HG02938 (cell line): ENCODE measurements at regions not wholly inside any gene's neighbourhood (a gene's known extent, or its start where the extent isn't known, plus 50 kb on each side); places are given as distances from the start of the nearest gene placed in this dataset.

Experiments
- ATAC-seq: cut with Tn5 transposase; IDR thresholded peaks from one replicate; pipeline ENCODE4 v1.9.1; 2021; ENCODE audit warnings: mild to moderate bottlenecking, moderate library complexity; ENCODE audit not compliant: unreplicated experiment

GRCh38 chr7:79732535-79732934 lies 279.1 kb upstream of the MAGI2 start:
- ATAC-seq: no peak

GRCh38 chr7:79730971-79731370 lies 277.5 kb upstream of the MAGI2 start:
- ATAC-seq: no peak

DNA sequence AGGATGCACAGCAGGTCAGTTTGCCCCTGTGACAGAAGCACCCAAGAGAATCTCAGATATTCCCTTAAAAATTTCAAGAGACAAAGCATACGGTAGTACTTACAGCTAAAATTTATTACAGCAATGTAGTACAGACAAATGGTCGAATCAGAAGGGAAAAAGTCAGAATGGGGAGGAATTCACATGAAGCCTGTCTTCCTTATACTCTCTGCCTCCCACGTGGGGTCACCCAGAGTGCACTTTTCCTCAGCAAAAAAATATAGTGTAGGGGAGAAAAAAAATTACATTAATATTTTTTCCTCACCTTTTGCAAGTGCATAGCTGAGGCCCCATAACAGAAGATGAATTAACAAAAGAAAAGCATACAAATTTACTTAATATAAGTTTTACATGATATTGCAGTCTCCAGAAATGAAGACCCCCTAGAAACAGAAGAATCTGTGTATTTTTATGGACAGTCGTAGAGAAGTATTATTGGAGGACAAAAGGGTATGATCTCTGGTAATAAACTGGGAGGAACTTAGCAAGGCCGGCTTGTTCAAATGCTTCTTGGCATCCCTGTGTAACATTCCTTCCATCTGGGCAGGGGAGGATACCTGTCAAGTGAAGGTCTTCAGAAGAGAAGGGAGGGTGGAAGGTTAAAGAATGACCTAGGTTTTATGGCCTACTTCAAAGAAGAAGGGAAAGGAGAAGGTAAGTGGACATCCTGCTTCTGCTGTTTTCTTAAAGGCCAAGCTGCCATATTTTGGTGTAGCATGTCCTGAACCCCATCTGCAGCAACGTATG lies 270.6 kb upstream of the MAGI2 start:
- no peak for ATAC-seq

GRCh38 chr7:79722217-79722616 lies 268.8 kb upstream of the MAGI2 start:
- no peak for ATAC-seq

GRCh38 chr7:79719216-79719615 lies 265.7 kb upstream of the MAGI2 start:
- no peak for ATAC-seq

- ATAC-seq: no peak
These were observed 262.9 kb upstream of the MAGI2 start for GRCh38 chr7:79716329-79716728.

DNA sequence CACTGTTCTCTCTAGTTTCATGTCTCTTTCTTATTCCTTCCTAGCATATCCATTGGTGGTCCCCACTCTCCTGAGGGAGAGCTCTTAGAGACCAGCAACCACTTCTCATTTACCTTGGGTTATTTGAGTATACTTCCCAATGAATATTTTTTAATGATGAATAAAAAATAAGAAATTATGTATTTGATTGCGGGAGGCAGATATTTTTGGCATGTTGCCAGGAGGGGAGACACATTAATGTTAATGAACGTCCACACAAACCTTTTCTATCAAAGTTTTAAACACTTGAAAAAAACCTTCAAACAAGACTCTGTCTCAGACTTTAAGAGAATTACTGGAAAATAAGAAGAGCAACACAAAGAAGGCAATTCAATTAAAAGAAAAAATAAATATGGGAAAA lies 260.6 kb upstream of the MAGI2 start:
- ATAC-seq: no peak

DNA sequence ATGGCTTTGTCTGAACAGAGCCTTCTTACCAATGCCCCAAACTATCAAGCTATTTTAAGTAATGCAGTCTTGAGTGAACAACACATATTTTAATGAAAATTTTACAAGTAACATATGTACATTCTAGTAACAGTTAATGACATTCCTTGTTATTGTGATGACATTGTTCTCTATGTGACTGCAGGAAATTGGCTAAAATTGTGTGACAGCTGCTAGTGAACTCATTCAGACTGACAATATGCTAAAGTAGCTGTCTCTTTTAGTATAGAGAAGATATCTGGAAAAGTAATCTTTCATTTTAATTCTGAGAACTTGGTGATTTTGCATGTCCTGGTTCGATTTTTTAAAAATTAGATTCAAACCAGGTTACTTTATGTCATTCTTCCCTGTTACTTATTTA lies 259.8 kb upstream of the MAGI2 start:
- ATAC-seq: no peak

GRCh38 chr7:79711660-79712059 lies 258.2 kb upstream of the MAGI2 start:
- ATAC-seq: no peak

- ATAC-seq: no peak
These were observed 256.3 kb upstream of the MAGI2 start for GRCh38 chr7:79709574-79710409.

- ATAC-seq: no peak
These were observed 248.6 kb upstream of the MAGI2 start for GRCh38 chr7:79702116-79702515.

- ATAC-seq: no peak
These were observed 238.5 kb upstream of the MAGI2 start for GRCh38 chr7:79692015-79692414.

GRCh38 chr7:79691074-79691473 lies 237.6 kb upstream of the MAGI2 start:
- no peak for ATAC-seq

- ATAC-seq: no peak
These were observed 230.9 kb upstream of the MAGI2 start for GRCh38 chr7:79684384-79684783.

DNA sequence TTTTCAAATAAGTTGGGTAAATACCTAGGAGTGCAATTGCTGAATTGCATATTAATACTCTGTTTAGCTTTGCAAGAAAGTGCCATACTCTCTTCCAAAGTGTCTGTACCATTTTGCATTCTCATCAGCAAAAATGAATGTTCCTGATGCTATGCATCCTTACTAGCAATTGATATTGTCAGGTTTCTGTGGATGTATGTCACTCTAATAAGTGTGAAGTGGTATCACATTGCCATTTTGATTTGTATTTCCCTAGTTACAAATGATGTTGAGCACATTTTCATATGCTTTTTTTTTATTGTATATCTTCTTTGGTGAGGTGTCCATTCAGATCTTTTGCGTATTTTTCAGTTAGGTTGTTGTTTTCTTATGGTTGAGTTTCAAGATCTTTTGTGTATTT lies 230.4 kb upstream of the MAGI2 start:
- no peak for ATAC-seq

DNA sequence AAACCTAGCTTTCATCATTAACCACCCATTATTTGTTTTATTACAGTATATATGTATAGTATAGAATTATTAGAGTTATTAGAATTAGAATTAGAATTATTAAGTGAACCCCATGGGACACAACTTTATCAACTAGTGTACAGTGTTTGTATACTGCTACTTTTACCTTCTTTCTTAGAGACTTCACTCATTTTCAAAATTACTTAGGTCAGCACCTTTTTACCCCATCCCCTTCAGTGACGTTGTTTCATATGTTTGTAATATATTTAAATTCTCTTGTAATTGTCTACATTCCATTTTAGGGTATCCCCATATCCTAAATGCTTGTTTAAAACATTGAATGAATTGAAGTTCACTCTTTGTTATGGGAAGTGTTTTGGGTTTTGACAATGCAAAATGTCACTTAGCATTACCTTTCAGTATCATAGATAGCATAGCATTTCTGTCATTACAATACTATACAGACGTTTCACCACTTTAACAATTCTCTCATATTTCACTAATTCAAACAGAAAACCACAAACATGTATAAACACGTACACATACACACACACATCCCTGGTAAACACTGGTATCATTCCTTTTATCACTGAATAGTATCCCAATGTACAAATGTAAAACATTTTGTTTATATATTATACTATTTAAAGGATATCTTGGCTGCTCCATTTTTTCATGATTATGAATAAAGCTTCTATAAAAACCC lies 229.9 kb upstream of the MAGI2 start:
- no peak for ATAC-seq

GRCh38 chr7:79681454-79681853 lies 228.0 kb upstream of the MAGI2 start:
- no peak for ATAC-seq

- ATAC-seq: no peak
These were observed 220.5 kb upstream of the MAGI2 start for GRCh38 chr7:79673969-79674368.

DNA sequence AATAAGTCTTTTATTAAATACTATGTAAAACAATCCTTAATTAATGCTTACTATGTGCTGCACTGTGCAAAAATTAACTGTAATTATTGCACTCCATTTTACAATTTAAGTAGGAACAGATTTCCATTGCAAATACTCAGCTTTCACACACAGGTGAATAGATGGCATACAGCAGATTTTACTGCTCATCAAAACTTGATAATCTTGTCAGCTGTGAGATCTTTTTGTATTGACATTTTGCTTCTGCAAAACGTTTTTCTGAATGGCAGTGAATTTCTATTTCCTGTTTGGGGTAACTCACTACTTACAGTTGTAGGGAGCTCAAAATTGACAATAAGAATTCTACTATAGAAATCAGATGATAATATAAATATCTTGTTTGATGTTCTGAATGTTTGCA lies 220.0 kb upstream of the MAGI2 start:
- ATAC-seq: no peak

- no peak for ATAC-seq
These were observed 214.8 kb upstream of the MAGI2 start for GRCh38 chr7:79668292-79668691.

GRCh38 chr7:79666472-79666871 lies 213.0 kb upstream of the MAGI2 start:
- ATAC-seq: no peak
